H1 (cell line): ENCODE measurements at regions not wholly inside any gene's neighbourhood (a gene's known extent, or its start where the extent isn't known, plus 50 kb on each side); places are given as distances from the start of the nearest gene placed in this dataset.

Experiments
- CTCF ChIA-PET: fragments of 300-600 bp; sonication (Branson Sonifier 250); formaldehyde crosslinking; loops from one replicate; lab custom pipeline; 2021; ENCODE audit not compliant: partially characterized antibody; lab: Charles Lee
- POLR2A ChIA-PET: fragments of 300-600 bp; sonication (Branson Sonifier 250); formaldehyde crosslinking; loops from one replicate; lab custom pipeline; 2021; ENCODE audit warnings: inconsistent platforms; ENCODE audit not compliant: partially characterized antibody; lab: Charles Lee
- DNase-seq, 2 experiments: peaks; one replicate each; pipeline versions ENCODE4 v3.0.0 to v3.0.0-alpha.2; 2010 to 2022; ENCODE audit warnings: low spot score in 2 of 2, low read depth in 1 of 2, mixed read lengths in 1 of 2
- FAIRE-seq: peaks from 2 replicates; lab custom pipeline; 2011; peaks lifted over from hg19 to GRCh38; lab: Jason Lieb, UNC
- H2AFZ ChIP-seq: 2 replicates; pipeline ENCODE4 v1.8.1; 2012; ENCODE audit warnings: low read length, inconsistent platforms
- H2AK5ac ChIP-seq: 2 replicates; pipeline ENCODE4 v1.6.1; 2013; ENCODE audit warnings: low read depth, low read length
- H2BK120ac ChIP-seq: replicated peaks from 2 replicates; pipeline ENCODE3; 2013; ENCODE audit warnings: low read depth, low read length, inconsistent platforms
- H2BK12ac ChIP-seq: 2 replicates; pipeline ENCODE4 v1.6.1; 2013; ENCODE audit warnings: low read depth, low read length
- H2BK15ac ChIP-seq: 2 replicates; pipeline ENCODE4 v1.6.1; 2013; ENCODE audit warnings: low read length
- H2BK20ac ChIP-seq: 2 replicates; pipeline ENCODE4 v1.6.1; 2013; ENCODE audit warnings: low read length
- H2BK5ac ChIP-seq: 2 replicates; pipeline ENCODE4 v1.6.1; 2013; ENCODE audit warnings: low read depth, low read length
- H3K14ac ChIP-seq: 2 replicates; pipeline ENCODE4 v1.6.1; 2013; ENCODE audit warnings: inconsistent platforms; ENCODE audit not compliant: insufficient read length
- H3K18ac ChIP-seq: 2 replicates; pipeline ENCODE4 v1.6.1; 2013; ENCODE audit warnings: low read length; ENCODE audit errors: extremely low read depth
- H3K23ac ChIP-seq: 2 replicates; pipeline ENCODE4 v1.6.1; 2013; ENCODE audit warnings: inconsistent platforms; ENCODE audit not compliant: insufficient read length
- H3K23me2 ChIP-seq: 2 replicates; pipeline ENCODE4 v1.6.1; 2013; ENCODE audit warnings: low read depth, low read length
- H3K27ac ChIP-seq: 2 replicates; pipeline ENCODE4 v1.6.1; 2011; ENCODE audit warnings: low read depth, low read length, inconsistent platforms
- H3K27me3 ChIP-seq, 4 experiments: replicated peaks in 1 of 4; 1 replicate in 1 of 4; 2 replicates in 3 of 4; pipeline versions ENCODE4 v1.6.1 to v1.8.1; 2011 to 2013; ENCODE audit warnings: low read length in 3 of 4, mild to moderate bottlenecking in 3 of 4, inconsistent platforms in 2 of 4, mixed read lengths in 2 of 4, moderate library complexity in 1 of 4; ENCODE audit not compliant: control insufficient read depth in 3 of 4, insufficient read depth in 3 of 4; ENCODE audit errors: extremely low read depth in 1 of 4
- H3K36me3 ChIP-seq, 4 experiments: 2 replicates each; pipeline versions ENCODE4 v1.6.1 to v1.8.1; 2011 to 2013; ENCODE audit warnings: mild to moderate bottlenecking in 4 of 4, low read length in 3 of 4, moderate library complexity in 2 of 4, control low read depth in 1 of 4, inconsistent platforms in 1 of 4; ENCODE audit not compliant: insufficient read depth in 4 of 4, control insufficient read depth in 2 of 4
- H3K4ac ChIP-seq: replicated peaks from 2 replicates; pipeline ENCODE3; 2013; ENCODE audit warnings: low read length, low read depth, mixed read lengths, inconsistent platforms; ENCODE audit not compliant: insufficient read length
- H3K4me1 ChIP-seq, 4 experiments: replicated peaks in 1 of 4; 1 replicate in 1 of 4; 2 replicates in 3 of 4; pipeline versions ENCODE4 v1.6.1 to v1.8.1; 2011 to 2013; ENCODE audit warnings: low read length in 3 of 4, inconsistent platforms in 2 of 4, mixed read lengths in 1 of 4; ENCODE audit not compliant: insufficient read depth in 4 of 4, control insufficient read depth in 3 of 4
- H3K4me2 ChIP-seq, 2 experiments: 2 replicates each; pipeline versions ENCODE4 v1.6.1 to v1.8.1; 2011 to 2013; ENCODE audit warnings: low read depth in 2 of 2, low read length in 2 of 2, control low read depth in 1 of 2, inconsistent platforms in 1 of 2, mild to moderate bottlenecking in 1 of 2; ENCODE audit not compliant: insufficient read depth in 1 of 2
- H3K4me3 ChIP-seq, 4 experiments: fragments of 200-600, 300-600 bp in 1 of 4; sonication (generic), shearing (Covaris generic), sonication (Bioruptor Twin) in 1 of 4; 2 replicates each; pipeline versions ENCODE4 v1.5.1 to v1.8.1; 2011 to 2016; ENCODE audit warnings: low read length in 4 of 4, low read depth in 3 of 4, control low read depth in 2 of 4, inconsistent platforms in 2 of 4, mild to moderate bottlenecking in 2 of 4, mixed read lengths in 1 of 4, moderate library complexity in 1 of 4; ENCODE audit not compliant: insufficient read depth in 2 of 4; ENCODE audit errors: extremely low read depth in 1 of 4
- H3K56ac ChIP-seq: replicated peaks from 2 replicates; pipeline ENCODE3; 2013; ENCODE audit warnings: low read depth, mild to moderate bottlenecking, mixed read lengths, low read length, inconsistent platforms; ENCODE audit not compliant: insufficient read length
- H3K79me1 ChIP-seq: 2 replicates; pipeline ENCODE4 v1.6.1; 2013; ENCODE audit warnings: low read depth, low read length, control low read depth
- H3K79me2 ChIP-seq, 2 experiments: 2 replicates each; pipeline versions ENCODE4 v1.6.1 to v1.8.1; 2012 to 2013; ENCODE audit warnings: low read length in 2 of 2, mild to moderate bottlenecking in 2 of 2, inconsistent platforms in 1 of 2; ENCODE audit not compliant: insufficient read depth in 2 of 2, control insufficient read depth in 1 of 2
- H3K9ac ChIP-seq, 4 experiments: replicated peaks in 1 of 4; 1 replicate in 1 of 4; 2 replicates in 3 of 4; pipeline versions ENCODE4 v1.6.1 to v1.8.1; 2011 to 2013; ENCODE audit warnings: low read depth in 3 of 4, low read length in 3 of 4, control low read depth in 2 of 4, mild to moderate bottlenecking in 2 of 4, moderate library complexity in 2 of 4, inconsistent platforms in 1 of 4; ENCODE audit errors: extremely low read depth in 1 of 4
- H3K9me3 ChIP-seq, 2 experiments: 2 replicates each; pipeline versions ENCODE4 v1.6.1 to v1.8.1; 2012 to 2013; ENCODE audit warnings: mild to moderate bottlenecking in 2 of 2, moderate library complexity in 2 of 2, control low read depth in 1 of 2, inconsistent platforms in 1 of 2, low read depth in 1 of 2, low read length in 1 of 2, mixed read lengths in 1 of 2; ENCODE audit not compliant: insufficient read depth in 2 of 2
- H4K20me1 ChIP-seq, 2 experiments: replicated peaks in 1 of 2; 2 replicates each; pipeline versions ENCODE3 to v1.8.1; 2011 to 2013; ENCODE audit warnings: inconsistent platforms in 2 of 2, low read length in 2 of 2, mild to moderate bottlenecking in 1 of 2; ENCODE audit not compliant: insufficient read depth in 2 of 2, control insufficient read depth in 1 of 2
- H4K5ac ChIP-seq: 2 replicates; pipeline ENCODE4 v1.6.1; 2013; ENCODE audit warnings: low read length, low read depth, mixed read lengths, inconsistent platforms; ENCODE audit not compliant: insufficient read length
- H4K8ac ChIP-seq: 2 replicates; pipeline ENCODE4 v1.8.0; 2013; ENCODE audit warnings: mild to moderate bottlenecking, moderate library complexity, low read length, inconsistent platforms; ENCODE audit not compliant: insufficient read depth; ENCODE audit errors: extremely low read depth
- H4K91ac ChIP-seq: replicated peaks from 2 replicates; pipeline ENCODE3; 2013; ENCODE audit warnings: low read length, mixed read lengths, inconsistent platforms; ENCODE audit not compliant: insufficient read length
- BCL11A ChIP-seq, 2 experiments: IDR thresholded peaks; one replicate each; pipeline ENCODE4 v1.6.1; 2011; ENCODE audit warnings: low read depth in 2 of 2, low read length in 2 of 2, mild to moderate bottlenecking in 2 of 2
- CHD1 ChIP-seq: IDR thresholded peaks from 2 replicates; pipeline ENCODE4 v1.6.1; 2012; ENCODE audit warnings: low read depth, low read length, improper control_type of control experiment
- CHD2 ChIP-seq: IDR thresholded peaks from 2 replicates; pipeline ENCODE4 v1.6.1; 2012; ENCODE audit warnings: low read length, improper control_type of control experiment
- CTBP2 ChIP-seq: IDR thresholded peaks from 2 replicates; pipeline ENCODE4 v1.7.0; 2011; ENCODE audit warnings: borderline replicate concordance, mild to moderate bottlenecking, moderate library complexity, mixed read lengths, low read length; ENCODE audit not compliant: insufficient read depth, insufficient read length
- HDAC2 ChIP-seq, 2 experiments: fragments of 300-600 bp in 1 of 2; sonication (generic) in 1 of 2; IDR thresholded peaks; 2 replicates each; pipeline ENCODE4 v1.6.1; 2011 to 2012; ENCODE audit warnings: low read depth in 2 of 2, low read length in 2 of 2, mild to moderate bottlenecking in 2 of 2, moderate library complexity in 2 of 2, borderline replicate concordance in 1 of 2, inconsistent platforms in 1 of 2
- KDM4A ChIP-seq: IDR thresholded peaks from one replicate; pipeline ENCODE4 v1.7.1; 2012; ENCODE audit warnings: low read depth, mild to moderate bottlenecking, moderate library complexity, low read length, inconsistent platforms; ENCODE audit not compliant: severe bottlenecking
- NANOG ChIP-seq: IDR thresholded peaks from 2 replicates; pipeline ENCODE4 v1.6.1; 2011; ENCODE audit warnings: low read length, low read depth, mild to moderate bottlenecking, inconsistent platforms; ENCODE audit not compliant: insufficient read depth, poor library complexity, severe bottlenecking
- POLR2AphosphoS5 ChIP-seq: IDR thresholded peaks from 2 replicates; pipeline ENCODE4 v1.6.1; 2011; ENCODE audit warnings: low read depth, low read length
- SIN3A ChIP-seq, 2 experiments: IDR thresholded peaks in 1 of 2; conservative IDR thresholded peaks in 1 of 2; 2 replicates each; pipeline ENCODE4 v1.6.1; 2011 to 2012; ENCODE audit warnings: low read length in 2 of 2, improper control_type of control experiment in 1 of 2, low read depth in 1 of 2, mild to moderate bottlenecking in 1 of 2
- SUZ12 ChIP-seq: fragments of 200-600 bp; sonication (generic); IDR thresholded peaks from 2 replicates; pipeline ENCODE4 v1.6.1; 2012; ENCODE audit warnings: mild to moderate bottlenecking, inconsistent platforms, low read length, moderate library complexity, mixed read lengths
- TEAD4 ChIP-seq: IDR thresholded peaks from 2 replicates; pipeline ENCODE4 v1.6.1; 2012; ENCODE audit warnings: low read depth, low read length, inconsistent platforms, mixed read lengths
- YY1 ChIP-seq: IDR thresholded peaks from 2 replicates; pipeline ENCODE4 v1.6.1; 2011; ENCODE audit warnings: low read depth, mild to moderate bottlenecking, low read length
- WGBS, 2 experiments: shearing (Covaris generic) in 1 of 2; methylation state at CpG; one replicate each; pipeline versions ENCODE4 v1.1.6 to v1.1.7; 2013 to 2015; ENCODE audit warnings: low lambda C conversion rate in 2 of 2, mixed read lengths in 2 of 2, inconsistent platforms in 1 of 2, low coverage in 1 of 2, missing lambda C conversion rate in 1 of 2; ENCODE audit not compliant: insufficient replicate concordance in 2 of 2, insufficient coverage in 1 of 2, insufficient read length in 1 of 2; ENCODE audit errors: extremely low coverage in 1 of 2, missing lambda C conversion rate in 1 of 2; 5-methylcytosine and 5-hydroxymethylcytosine counted together
- TF ChIP-seq, protein P1 (sequence below): IDR thresholded peaks from 2 replicates; pipeline ENCODE4 v1.6.1; 2011; ENCODE audit warnings: low read length, improper control_type of control experiment

GRCh38 chr6:1486387-1486786, 97.0 kb downstream of the FOXF2 start:
- H4K91ac ChIP-seq, result no peak overlapping the region
- no peak overlapping the region for H3K14ac ChIP-seq
- no peak overlapping the region for H2AK5ac ChIP-seq
- 88% methylated on average over 1 of the region's 1 CpG; no CpG with 5 or more reads in 1 of the 2 experiments for WGBS, 2 experiments
- no peaks in the 10 kb centered on the region for H3K79me1 ChIP-seq
- peak overlapping the region; percentile 39; the same call in 1 of the 2 replicates for H2BK12ac ChIP-seq
- H3K36me3 ChIP-seq, result no peaks in the 10 kb centered on the region
- POLR2A ChIA-PET, result no interaction called here
- no peak overlapping the region for H2BK20ac ChIP-seq
- H4K20me1 ChIP-seq, result no peaks in the 10 kb centered on the region
- no peak overlapping the region for H4K8ac ChIP-seq
- H2BK5ac ChIP-seq, result no peak overlapping the region
- H3K27me3 ChIP-seq, result no peaks in the 10 kb centered on the region
- H4K5ac ChIP-seq, result no peak overlapping the region
- DNase-seq (no peak), FAIRE-seq (no peak)
- H3K4me3 ChIP-seq, result no peak overlapping the region
- H3K56ac ChIP-seq, result no peak overlapping the region
- H3K23me2 ChIP-seq, result no peaks in the 10 kb centered on the region; the same call in 1 of the 2 replicates
- H3K4ac ChIP-seq, result no peak overlapping the region
- H3K18ac ChIP-seq, result no peak overlapping the region
- H2BK15ac ChIP-seq, result no peak overlapping the region; the same call in 1 of the 2 replicates
- CTCF ChIA-PET, result interaction anchor here (0.6 to 1.2 kb wide), 4 partner anchors 11 to 158 kb away, joined by 3 to 5 read pairs (median 3); no protein-coding TSS in a partner anchor
- no peaks in the 10 kb centered on the region; a peak in 2 of 7 replicates for H3K4me1 ChIP-seq
- no peak overlapping the region for H2AFZ ChIP-seq
- no peak overlapping the region for H3K27ac ChIP-seq
- H3K79me2 ChIP-seq, result no peaks in the 10 kb centered on the region
- no peaks in the 10 kb centered on the region for H3K9me3 ChIP-seq
- no peak overlapping the region for H3K4me2 ChIP-seq
- H3K9ac ChIP-seq, result no peak overlapping the region
- no peak overlapping the region for H2BK120ac ChIP-seq
- no peak overlapping the region for H3K23ac ChIP-seq
- TF ChIP-seq BCL11A (IDR thresholded peaks at IDR 0.05; ENCODE audit: low read depth in 2 of 2, low read length in 2 of 2) (no peak), SUZ12 (no peak), YY1 (no peak), HDAC2 (IDR thresholded peaks at IDR 0.05; ENCODE audit: borderline replicate concordance in 1 of 2, low read depth in 2 of 2, low read length in 2 of 2) (no peak), NANOG (no peak), CHD1 (no peak), CHD2 (no peak), POLR2AphosphoS5 (no peak), CTBP2 (no peak), TEAD4 (no peak), SIN3A (conservative IDR thresholded peaks at IDR 0.05 in 1 of 2, IDR thresholded peaks at IDR 0.05 in 1 of 2; ENCODE audit: low read depth in 1 of 2, low read length in 2 of 2) (no peak), KDM4A (no peak)
- TF ChIP-seq, protein P1, sequence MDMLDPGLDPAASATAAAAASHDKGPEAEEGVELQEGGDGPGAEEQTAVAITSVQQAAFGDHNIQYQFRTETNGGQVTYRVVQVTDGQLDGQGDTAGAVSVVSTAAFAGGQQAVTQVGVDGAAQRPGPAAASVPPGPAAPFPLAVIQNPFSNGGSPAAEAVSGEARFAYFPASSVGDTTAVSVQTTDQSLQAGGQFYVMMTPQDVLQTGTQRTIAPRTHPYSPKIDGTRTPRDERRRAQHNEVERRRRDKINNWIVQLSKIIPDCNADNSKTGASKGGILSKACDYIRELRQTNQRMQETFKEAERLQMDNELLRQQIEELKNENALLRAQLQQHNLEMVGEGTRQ, result no peak
